AG10803 (cell line): ENCODE measurements at regions not wholly inside any gene's neighbourhood (a gene's known extent, or its start where the extent isn't known, plus 50 kb on each side); places are given as distances from the start of the nearest gene placed in this dataset.
"Not testable (repeated sequence)": the region's sequence is repeated elsewhere in the genome, so short reads cannot be mapped to it uniquely, and the experiment has no call there.

Experiments
- DNase-seq: peaks from one replicate; pipeline ENCODE4 v3.0.0; 2010; ENCODE audit warnings: low read depth
- H3K4me3 ChIP-seq: 2 replicates; pipeline ENCODE4 v1.5.1; 2011; ENCODE audit warnings: mild to moderate bottlenecking, low read length, control low read depth
- TF ChIP-seq, protein P1 (sequence below): conservative IDR thresholded peaks from 2 replicates; pipeline ENCODE4 v1.5.1; 2011; ENCODE audit warnings: mild to moderate bottlenecking, low read length, control low read depth, inconsistent platforms

DNA sequence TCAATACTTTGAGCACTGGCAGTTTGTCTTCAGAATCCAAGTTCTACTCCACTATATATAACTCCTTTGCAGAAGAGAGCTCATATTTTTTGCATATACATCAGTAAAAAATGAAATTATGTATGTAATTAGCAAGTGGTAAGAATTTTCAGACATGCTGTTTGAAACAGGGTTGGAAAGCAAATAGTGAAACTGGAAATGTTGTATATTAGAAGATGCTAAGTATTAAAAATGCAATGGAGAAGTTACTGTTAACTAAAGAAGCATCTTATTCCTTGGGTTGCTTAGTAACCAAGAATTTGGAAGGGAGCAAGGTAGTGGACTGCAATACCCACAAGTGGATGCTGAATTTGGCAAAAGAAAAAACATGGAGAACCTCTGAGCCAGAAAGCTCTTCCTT, 88.6 kb upstream of the DLGAP1 start:
- no peak for DNase-seq
- no peak overlapping the region for H3K4me3 ChIP-seq
- TF ChIP-seq, protein P1, sequence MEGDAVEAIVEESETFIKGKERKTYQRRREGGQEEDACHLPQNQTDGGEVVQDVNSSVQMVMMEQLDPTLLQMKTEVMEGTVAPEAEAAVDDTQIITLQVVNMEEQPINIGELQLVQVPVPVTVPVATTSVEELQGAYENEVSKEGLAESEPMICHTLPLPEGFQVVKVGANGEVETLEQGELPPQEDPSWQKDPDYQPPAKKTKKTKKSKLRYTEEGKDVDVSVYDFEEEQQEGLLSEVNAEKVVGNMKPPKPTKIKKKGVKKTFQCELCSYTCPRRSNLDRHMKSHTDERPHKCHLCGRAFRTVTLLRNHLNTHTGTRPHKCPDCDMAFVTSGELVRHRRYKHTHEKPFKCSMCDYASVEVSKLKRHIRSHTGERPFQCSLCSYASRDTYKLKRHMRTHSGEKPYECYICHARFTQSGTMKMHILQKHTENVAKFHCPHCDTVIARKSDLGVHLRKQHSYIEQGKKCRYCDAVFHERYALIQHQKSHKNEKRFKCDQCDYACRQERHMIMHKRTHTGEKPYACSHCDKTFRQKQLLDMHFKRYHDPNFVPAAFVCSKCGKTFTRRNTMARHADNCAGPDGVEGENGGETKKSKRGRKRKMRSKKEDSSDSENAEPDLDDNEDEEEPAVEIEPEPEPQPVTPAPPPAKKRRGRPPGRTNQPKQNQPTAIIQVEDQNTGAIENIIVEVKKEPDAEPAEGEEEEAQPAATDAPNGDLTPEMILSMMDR: no peak

DNA sequence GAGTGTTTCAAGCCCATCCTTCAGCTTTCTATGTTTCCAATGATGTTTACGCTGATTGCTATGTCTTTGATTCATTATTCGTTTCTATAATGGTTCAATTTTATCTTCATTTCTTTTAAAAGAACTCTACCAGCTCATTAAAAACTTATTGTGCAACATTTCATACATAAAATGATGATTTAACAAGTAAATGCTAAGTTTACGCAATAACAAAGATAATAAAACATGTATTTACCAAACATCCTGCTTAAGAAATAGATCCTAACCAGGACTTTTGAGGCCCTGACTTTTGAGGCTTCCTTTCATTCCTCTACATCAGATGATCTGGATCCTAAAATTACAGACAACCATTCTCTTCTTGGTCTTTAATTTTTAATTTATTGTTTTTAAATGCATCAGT, 86.5 kb upstream of the DLGAP1 start:
- H3K4me3 ChIP-seq: no peak overlapping the region
- TF ChIP-seq, protein P1: no peak
- DNase-seq: no peak

DNA sequence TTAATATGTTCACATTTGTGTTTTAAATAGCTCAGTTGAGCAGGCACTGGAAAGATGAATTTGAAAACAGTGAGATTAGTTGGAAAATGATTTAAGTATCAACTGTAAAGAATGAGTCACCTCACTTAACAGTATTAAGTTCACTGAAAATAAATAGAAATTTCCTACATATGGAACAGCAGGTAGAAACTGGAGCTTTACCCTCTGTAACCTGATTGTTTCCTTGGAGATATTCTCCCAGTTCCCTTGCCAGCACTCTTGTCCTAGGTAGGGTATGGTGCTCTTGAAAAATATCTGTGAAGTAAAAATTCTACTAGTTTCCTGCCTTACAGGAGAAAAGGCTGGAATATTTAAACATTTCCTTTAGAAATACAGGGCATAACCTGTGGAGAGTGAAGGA, 81.3 kb upstream of the DLGAP1 start:
- TF ChIP-seq, protein P1: no peak
- no peak overlapping the region for H3K4me3 ChIP-seq
- DNase-seq: no peak

DNA sequence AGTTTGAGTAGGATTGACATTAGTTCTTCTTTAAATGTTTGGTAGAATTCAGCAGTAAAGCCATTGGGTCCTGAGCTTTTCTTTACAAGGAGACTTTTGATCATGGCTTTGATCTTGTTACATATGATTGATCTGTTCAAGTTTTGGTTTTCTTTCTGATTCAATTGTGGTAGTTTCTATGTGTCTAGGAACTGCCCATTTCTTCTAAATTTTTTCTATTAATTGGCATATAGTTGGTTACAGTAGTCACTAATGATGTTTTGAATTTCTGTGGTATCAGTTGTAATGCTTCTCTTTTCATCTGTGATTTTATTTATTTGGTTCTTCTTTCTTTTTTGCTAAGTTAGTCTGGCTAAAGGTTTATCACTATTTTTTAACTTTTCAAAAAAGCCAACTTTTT, 73.3 kb upstream of the DLGAP1 start:
- no peak overlapping the region for H3K4me3 ChIP-seq
- no peak for DNase-seq
- TF ChIP-seq, protein P1: no peak

DNA sequence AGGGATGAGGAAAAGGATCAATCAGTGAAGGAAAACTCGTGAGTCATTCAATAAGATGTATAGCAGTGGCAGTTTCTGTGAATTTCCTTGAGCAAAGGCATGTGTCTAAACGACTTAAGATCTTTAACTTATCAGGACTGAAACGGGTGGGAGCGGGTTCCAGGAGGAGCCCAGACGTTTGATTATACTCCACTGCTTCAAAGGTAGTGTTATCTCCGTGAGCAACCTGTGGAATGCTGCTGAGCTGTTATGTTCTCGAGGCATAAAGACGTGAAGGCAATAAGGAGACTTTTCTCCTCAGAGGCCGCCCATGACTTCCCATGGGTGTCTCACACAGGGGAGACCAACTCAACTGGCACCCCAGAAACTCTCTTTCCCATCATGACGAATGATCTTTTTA, 72.7 kb upstream of the DLGAP1 start:
- DNase-seq, H3K4me3 ChIP-seq: not testable (repeated sequence)

DNA sequence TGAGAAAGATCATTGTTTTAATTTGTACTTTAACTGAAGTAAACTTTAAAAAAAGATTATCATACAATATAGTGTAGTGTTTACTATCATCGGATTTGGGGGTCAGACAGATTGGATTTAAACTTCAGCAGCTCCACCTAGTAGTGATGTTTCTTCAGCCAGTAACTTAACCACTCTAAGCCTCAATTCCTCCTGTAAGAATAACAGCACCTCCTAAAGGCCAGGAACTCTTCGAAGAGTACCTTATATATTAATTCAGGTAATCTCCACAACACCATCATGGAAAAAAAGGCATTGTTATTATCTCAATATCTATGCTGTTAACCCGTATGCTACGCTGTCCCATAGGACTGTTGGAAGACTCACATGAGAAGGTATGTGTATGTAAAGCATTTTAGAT, 69.0 kb upstream of the DLGAP1 start:
- TF ChIP-seq, protein P1: no peak

DNA sequence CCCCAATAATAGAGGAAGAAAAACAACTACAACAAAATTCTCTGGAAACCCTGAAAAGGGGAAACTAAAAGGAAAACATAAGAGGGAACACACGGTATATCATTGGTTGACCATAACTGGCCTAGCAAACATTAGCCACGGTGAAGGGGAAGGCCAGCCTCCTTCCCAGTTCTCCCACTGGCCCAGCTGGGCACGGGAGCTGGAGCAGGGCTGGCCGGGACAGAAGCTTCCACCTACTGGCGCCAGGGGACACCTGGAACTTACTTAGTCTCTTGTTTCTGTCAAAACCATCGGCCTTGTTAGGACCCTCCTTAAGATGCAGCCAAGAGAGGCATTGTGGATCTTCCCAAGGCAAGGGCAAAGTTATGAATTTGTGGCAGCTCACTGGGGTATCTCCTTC, 56.1 kb upstream of the DLGAP1 start:
- DNase-seq: no peak
- H3K4me3 ChIP-seq: no peak overlapping the region
- TF ChIP-seq, protein P1: no peak

More for the DNA sequence above, 69.0 kb upstream of the DLGAP1 start:
- no peak overlapping the region for H3K4me3 ChIP-seq
- no peak for DNase-seq

DNA sequence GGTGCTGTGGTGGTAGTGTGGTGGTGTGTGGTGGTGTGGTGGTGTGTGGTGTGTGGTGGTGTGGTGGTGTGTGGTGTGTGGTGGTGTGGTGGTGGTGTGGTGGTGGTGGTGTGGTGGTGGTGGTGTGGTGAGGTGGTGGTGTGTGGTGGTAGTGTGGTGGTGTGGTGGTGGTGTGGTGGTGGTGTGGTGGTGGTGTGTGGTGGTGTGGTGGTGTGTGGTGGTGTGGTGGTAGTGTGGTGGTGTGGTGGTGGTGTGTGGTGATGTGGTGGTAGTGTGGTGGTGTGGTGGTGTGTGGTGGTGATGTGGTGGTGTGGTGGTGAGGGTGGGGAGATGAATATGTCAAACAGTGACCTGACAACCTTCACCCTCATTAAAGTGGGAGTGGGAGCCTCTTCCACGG, 55.6 kb upstream of the DLGAP1 start:
- TF ChIP-seq, protein P1: no peak
- DNase-seq: peak; percentile 5
- H3K4me3 ChIP-seq: no peak overlapping the region
